A673 (cell line): ENCODE measurements at regions not wholly inside any gene's neighbourhood (a gene's known extent, or its start where the extent isn't known, plus 50 kb on each side); places are given as distances from the start of the nearest gene placed in this dataset.

ENCODE experiments used
- BruUV-seq: library from RNA; stranded (reverse); fragments of 400-500 nt; replicated peaks from 2 replicates; lab custom pipeline; 2021; lab: Mats Ljungman, UMichigan
- CTCF ChIA-PET: fragments of 300-600 bp; sonication (Branson Sonifier 250); formaldehyde crosslinking; loops from one replicate; lab custom pipeline; 2022; ENCODE audit warnings: antibody characterized with exemption; lab: Charles Lee
- POLR2A ChIA-PET: fragments of 300-600 bp; sonication (Branson Sonifier 250); formaldehyde crosslinking; loops from one replicate; lab custom pipeline; 2022; ENCODE audit warnings: antibody characterized with exemption; ENCODE audit not compliant: low non-redundant PET; lab: Charles Lee
- DNase-seq: peaks from one replicate; pipeline ENCODE4 v3.0.0-alpha.2; 2015; ENCODE audit warnings: low spot score
- H3K27ac ChIP-seq: fragments of 200-600 bp; sonication (generic); 2 replicates; pipeline ENCODE4 v1.5.1; 2016; ENCODE audit warnings: mixed run types, low read depth, mild to moderate bottlenecking, mixed read lengths, antibody characterized with exemption, low read length; ENCODE audit not compliant: poor library complexity, severe bottlenecking
- H3K27me3 ChIP-seq: fragments of 200-600 bp; sonication (generic); replicated peaks from 2 replicates; pipeline ENCODE4 v1.6.1; 2017; ENCODE audit warnings: mixed run types, low read depth, mild to moderate bottlenecking, mixed read lengths, antibody characterized with exemption, low read length; ENCODE audit not compliant: insufficient read depth, poor library complexity
- H3K36me3 ChIP-seq: fragments of 200-600 bp; sonication (generic); 2 replicates; pipeline ENCODE4 v1.6.1; 2016; ENCODE audit warnings: mixed run types, mild to moderate bottlenecking, mixed read lengths, antibody characterized with exemption, low read length; ENCODE audit not compliant: insufficient read depth, poor library complexity, severe bottlenecking
- H3K4me1 ChIP-seq: fragments of 200-600 bp; sonication (generic); 2 replicates; pipeline ENCODE4 v1.6.1; 2017; ENCODE audit warnings: mixed run types, mild to moderate bottlenecking, mixed read lengths, antibody characterized with exemption, low read length; ENCODE audit not compliant: insufficient read depth, poor library complexity, severe bottlenecking
- H3K4me3 ChIP-seq: fragments of 200-600 bp; sonication (generic); 2 replicates; pipeline ENCODE4 v1.5.1; 2016; ENCODE audit warnings: low read depth, mixed run types, mild to moderate bottlenecking, mixed read lengths, low read length; ENCODE audit not compliant: poor library complexity, severe bottlenecking
- H3K9me3 ChIP-seq: fragments of 200-600 bp; sonication (generic); 2 replicates; pipeline ENCODE4 v1.6.1; 2016; ENCODE audit warnings: mixed run types, low read depth, mild to moderate bottlenecking, mixed read lengths, antibody characterized with exemption, low read length; ENCODE audit not compliant: poor library complexity, severe bottlenecking
- EZH2 ChIP-seq: fragments of 200-600 bp; sonication (generic); IDR thresholded peaks from 2 replicates; pipeline ENCODE4 v1.6.1; 2017; ENCODE audit warnings: borderline replicate concordance, low read depth, mild to moderate bottlenecking, mixed read lengths, antibody characterized with exemption, low read length; ENCODE audit not compliant: poor library complexity, severe bottlenecking
- intact Hi-C: fragments of 100-400 bp; cut with micrococcal nuclease; formaldehyde crosslinking; loops from one replicate; pipeline ENCODE4 v1.10.0; 2022; ENCODE audit not compliant: unreplicated experiment
- TF ChIP-seq, protein P1 (sequence below): fragments of 300-800, 200-600 bp; sonication (generic); conservative IDR thresholded peaks from 2 replicates; pipeline ENCODE4 v1.5.1; 2017; ENCODE audit warnings: low read depth, mild to moderate bottlenecking, antibody characterized with exemption, low read length, moderate library complexity, mixed read lengths

DNA sequence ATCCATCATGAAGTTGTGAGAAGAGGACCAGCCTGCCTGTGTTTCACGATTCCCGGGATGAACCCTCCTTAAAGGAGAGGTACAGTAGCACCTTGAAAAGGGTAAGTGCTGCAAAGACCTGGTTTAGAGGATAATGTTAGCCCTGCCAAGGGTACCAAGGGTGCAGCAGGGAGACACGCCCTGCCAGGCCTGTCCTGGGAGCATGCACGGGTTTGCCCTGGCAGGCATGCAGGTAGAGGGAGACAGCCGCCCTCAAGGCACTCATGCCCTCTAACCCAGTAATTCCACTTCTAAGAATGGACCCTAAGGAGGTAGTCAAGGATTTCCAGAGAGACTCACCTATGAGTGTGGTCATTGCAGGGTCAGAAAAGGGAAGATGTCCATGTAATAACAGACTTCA is 65.0 kb downstream of the DIO3 start:
- H3K27ac ChIP-seq: no peak overlapping the region
- peaks cover 6% of the 10 kb centered on the region for H3K4me1 ChIP-seq
- no peaks in the 10 kb centered on the region for H3K36me3 ChIP-seq
- DNase-seq: no peak
- CTCF ChIA-PET: no interaction called here
- H3K9me3 ChIP-seq: no peaks in the 10 kb centered on the region
- intact Hi-C loops: loop anchor here (5.0 kb wide), 1 partner anchor 724 kb away; the partner anchor contains the start of gene RTL1
- POLR2A ChIA-PET: no interaction called here
- H3K27me3 ChIP-seq: no peaks in the 10 kb centered on the region
- no TSS peak for BruUV-seq
- no peak overlapping the region for H3K4me3 ChIP-seq
- TF ChIP-seq, protein P1, sequence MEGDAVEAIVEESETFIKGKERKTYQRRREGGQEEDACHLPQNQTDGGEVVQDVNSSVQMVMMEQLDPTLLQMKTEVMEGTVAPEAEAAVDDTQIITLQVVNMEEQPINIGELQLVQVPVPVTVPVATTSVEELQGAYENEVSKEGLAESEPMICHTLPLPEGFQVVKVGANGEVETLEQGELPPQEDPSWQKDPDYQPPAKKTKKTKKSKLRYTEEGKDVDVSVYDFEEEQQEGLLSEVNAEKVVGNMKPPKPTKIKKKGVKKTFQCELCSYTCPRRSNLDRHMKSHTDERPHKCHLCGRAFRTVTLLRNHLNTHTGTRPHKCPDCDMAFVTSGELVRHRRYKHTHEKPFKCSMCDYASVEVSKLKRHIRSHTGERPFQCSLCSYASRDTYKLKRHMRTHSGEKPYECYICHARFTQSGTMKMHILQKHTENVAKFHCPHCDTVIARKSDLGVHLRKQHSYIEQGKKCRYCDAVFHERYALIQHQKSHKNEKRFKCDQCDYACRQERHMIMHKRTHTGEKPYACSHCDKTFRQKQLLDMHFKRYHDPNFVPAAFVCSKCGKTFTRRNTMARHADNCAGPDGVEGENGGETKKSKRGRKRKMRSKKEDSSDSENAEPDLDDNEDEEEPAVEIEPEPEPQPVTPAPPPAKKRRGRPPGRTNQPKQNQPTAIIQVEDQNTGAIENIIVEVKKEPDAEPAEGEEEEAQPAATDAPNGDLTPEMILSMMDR: no peak
- no peak for TF ChIP-seq EZH2

DNA sequence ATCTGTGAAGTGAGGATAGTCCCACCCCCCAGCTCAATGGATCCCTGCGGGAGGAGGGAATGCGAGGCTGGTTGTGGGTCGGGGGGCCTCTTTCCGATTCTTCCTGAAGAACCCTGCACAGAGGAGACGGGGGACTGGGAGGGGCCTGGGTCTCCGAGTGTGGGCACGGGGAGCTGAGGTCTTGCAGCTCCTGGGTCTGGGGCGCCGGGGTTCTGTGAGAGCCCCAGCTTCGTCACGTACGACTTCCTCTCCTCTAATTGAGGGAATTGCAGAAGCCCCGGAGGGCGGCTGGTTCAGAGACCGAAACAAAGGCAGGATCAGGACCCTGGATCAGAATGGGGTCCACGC is 66.6 kb downstream of the DIO3 start:
- DNase-seq: no peak
- no peak for TF ChIP-seq EZH2
- TF ChIP-seq, protein P1: no peak
- H3K9me3 ChIP-seq: no peaks in the 10 kb centered on the region
- H3K27ac ChIP-seq: no peak overlapping the region
- no TSS peak for BruUV-seq
- ChIA-PET CTCF (no interaction called here), POLR2A (no interaction called here)
- H3K4me1 ChIP-seq: peaks cover 6% of the 10 kb centered on the region
- no peak overlapping the region for H3K4me3 ChIP-seq
- intact Hi-C loops: loop anchor here (2.0 to 5.0 kb wide), 3 partner anchors 726 to 1245 kb away; partner anchors contain the start of gene RTL1
- H3K27me3 ChIP-seq: peaks cover 2% of the 10 kb centered on the region
- H3K36me3 ChIP-seq: no peaks in the 10 kb centered on the region

DNA sequence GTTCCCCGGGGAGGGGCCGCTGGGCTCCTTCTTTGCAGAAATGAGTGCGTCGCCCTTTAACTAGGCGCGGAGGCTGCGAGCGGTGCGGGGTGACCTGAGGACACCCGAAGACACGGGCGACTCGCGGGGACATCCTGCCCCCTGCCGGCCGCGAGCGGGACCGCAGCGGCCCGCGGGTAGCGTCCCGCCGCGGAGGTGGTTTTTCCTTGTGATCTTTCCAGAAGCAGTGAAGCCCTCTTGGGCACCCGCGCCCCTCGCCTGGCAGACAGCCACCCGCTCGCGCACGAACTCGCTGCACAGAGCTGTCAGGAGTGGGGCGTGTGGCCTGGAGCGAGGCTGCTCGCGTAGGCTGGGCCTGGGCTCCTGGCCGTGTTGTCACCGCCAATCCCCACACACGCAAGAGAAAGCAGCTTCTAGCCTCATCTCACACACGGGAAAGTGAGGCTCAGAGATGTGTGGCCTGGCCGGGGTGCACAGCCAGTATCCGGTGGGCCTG is 67.2 kb downstream of the DIO3 start:
- H3K36me3 ChIP-seq: no peaks in the 10 kb centered on the region
- H3K4me1 ChIP-seq: peaks cover 6% of the 10 kb centered on the region
- BruUV-seq: no TSS peak
- CTCF ChIA-PET: no interaction called here
- no peaks in the 10 kb centered on the region for H3K9me3 ChIP-seq
- intact Hi-C loops: loop anchor here (2.0 to 5.0 kb wide), 3 partner anchors 726 to 1246 kb away; partner anchors contain the start of gene RTL1
- peak overlapping the region; percentile 30 for H3K4me3 ChIP-seq
- POLR2A ChIA-PET: no interaction called here
- no peak overlapping the region for H3K27ac ChIP-seq
- DNase-seq: peak; percentile 83
- no peak for TF ChIP-seq EZH2
- TF ChIP-seq, protein P1: peak; percentile 95
- H3K27me3 ChIP-seq: peaks cover 3% of the 10 kb centered on the region
